ENCODE measurements at regions not wholly inside any gene's neighbourhood (a gene's known extent, or its start where the extent isn't known, plus 50 kb on each side); places are given as distances from the start of the nearest gene placed in this dataset.

- CTCF ChIA-PET = no interaction called here
- H3K36me3 Mint-ChIP-seq = no peaks in the 10 kb centered on the region
- no peaks in the 10 kb centered on the region for H3K4me1 Mint-ChIP-seq (ENCODE audit: low read depth)
- no peaks in the 10 kb centered on the region for H3K27me3 Mint-ChIP-seq
- POLR2A ChIA-PET = no interaction called here
- no peak overlapping the region for H3K27ac Mint-ChIP-seq
- H3K4me3 Mint-ChIP-seq = no peak overlapping the region
- no peak for DNase-seq
- intact Hi-C loops (cut with micrococcal nuclease) = no loop called here
- H3K9me3 Mint-ChIP-seq = peaks cover 2% of the 10 kb centered on the region
Observed at GRCh38 chr12:115243933-115244628, 560.1 kb upstream of the TBX3 start.

- Mint-ChIP-seq H3K9me3 (peaks cover 6% of the 10 kb centered on the region), H3K4me1 (ENCODE audit: low read depth) (no peaks in the 10 kb centered on the region), H3K27me3 (no peaks in the 10 kb centered on the region), H3K4me3 (no peak overlapping the region), H3K27ac (no peak overlapping the region), H3K36me3 (no peaks in the 10 kb centered on the region)
- ChIA-PET POLR2A (no interaction called here), CTCF (no interaction called here)
- intact Hi-C loops (cut with micrococcal nuclease) = no loop called here
- DNase-seq = no peak
Observed at GRCh38 chr12:115240251-115240650, 556.3 kb upstream of the TBX3 start.

DNA sequence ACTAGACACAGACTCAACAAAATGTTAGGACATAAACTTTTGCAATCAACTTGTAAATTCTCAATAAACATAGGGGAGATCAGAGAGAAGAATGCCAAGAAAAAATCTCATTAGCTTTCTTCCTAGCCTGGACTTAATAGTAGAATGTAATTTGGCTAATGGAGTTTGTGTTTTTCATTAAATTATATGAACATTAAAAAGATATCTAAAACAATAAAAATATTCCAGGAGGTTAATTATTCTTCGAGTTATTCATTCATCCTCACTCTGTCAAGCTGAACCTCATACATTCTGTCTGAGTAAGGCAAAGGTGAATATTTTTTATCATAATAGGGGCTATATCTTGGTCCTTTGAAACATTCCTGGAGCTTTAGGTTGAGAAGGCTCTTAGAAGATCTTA is 551.9 kb upstream of the TBX3 start:
- CTCF ChIA-PET = no interaction called here

GRCh38 chr12:115233891-115234543 is 550.0 kb upstream of the TBX3 start:
- H3K27ac Mint-ChIP-seq = no peak overlapping the region
- no peak for DNase-seq
- H3K27me3 Mint-ChIP-seq = no peaks in the 10 kb centered on the region
- ChIA-PET CTCF (no interaction called here), POLR2A (no interaction called here)
- H3K4me1 Mint-ChIP-seq (ENCODE audit: low read depth) = no peaks in the 10 kb centered on the region
- intact Hi-C loops (cut with micrococcal nuclease) = no loop called here
- no peaks in the 10 kb centered on the region for H3K36me3 Mint-ChIP-seq
- peaks cover 6% of the 10 kb centered on the region for H3K9me3 Mint-ChIP-seq
- no peak overlapping the region for H3K4me3 Mint-ChIP-seq

More for the DNA sequence above, 551.9 kb upstream of the TBX3 start:
- H3K27me3 Mint-ChIP-seq = no peaks in the 10 kb centered on the region
- no peak overlapping the region for H3K27ac Mint-ChIP-seq
- no peak for DNase-seq
- H3K4me1 Mint-ChIP-seq (ENCODE audit: low read depth) = no peaks in the 10 kb centered on the region
- H3K9me3 Mint-ChIP-seq = peaks cover 4% of the 10 kb centered on the region
- H3K4me3 Mint-ChIP-seq = no peak overlapping the region
- POLR2A ChIA-PET = no interaction called here
- intact Hi-C loops (cut with micrococcal nuclease) = no loop called here
- H3K36me3 Mint-ChIP-seq = no peaks in the 10 kb centered on the region

DNA sequence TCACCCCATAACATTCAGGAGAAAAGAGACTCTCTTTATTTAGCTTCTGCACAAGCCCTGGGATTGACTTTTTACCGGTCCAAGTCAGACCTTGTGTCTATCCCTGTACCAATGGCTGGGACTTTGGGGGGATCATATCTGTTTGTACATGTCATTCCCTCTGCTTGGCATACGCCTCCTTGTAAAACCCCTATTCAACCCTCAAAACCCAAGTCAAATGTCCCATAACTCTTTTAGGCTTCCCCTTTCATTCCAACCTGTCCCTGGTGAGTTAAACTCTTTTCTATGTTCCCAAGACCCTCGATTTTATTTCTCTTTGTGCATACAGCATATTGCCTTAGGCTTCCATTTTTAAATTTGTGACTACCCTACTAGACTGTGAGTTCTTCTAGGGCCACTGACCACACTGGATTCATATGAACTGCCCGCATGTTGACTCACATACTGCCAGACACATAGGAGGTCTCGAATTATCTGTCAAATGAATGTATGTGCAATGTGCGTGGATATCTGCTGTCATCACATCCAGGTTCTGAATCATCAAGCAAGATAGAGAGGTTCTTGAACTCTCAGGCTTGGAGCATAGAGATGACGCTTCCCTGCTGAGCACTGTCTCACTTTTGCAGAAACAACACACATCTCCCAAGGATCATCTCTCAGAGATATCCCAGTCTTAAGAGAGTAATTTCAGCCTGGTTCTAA is 548.6 kb upstream of the TBX3 start:
- no peak for DNase-seq
- no peak overlapping the region for H3K27ac Mint-ChIP-seq
- H3K36me3 Mint-ChIP-seq = no peaks in the 10 kb centered on the region
- H3K27me3 Mint-ChIP-seq = no peaks in the 10 kb centered on the region
- CTCF ChIA-PET = no interaction called here
- peaks cover 6% of the 10 kb centered on the region for H3K9me3 Mint-ChIP-seq
- intact Hi-C loops (cut with micrococcal nuclease) = no loop called here
- no peaks in the 10 kb centered on the region for H3K4me1 Mint-ChIP-seq (ENCODE audit: low read depth)
- POLR2A ChIA-PET = no interaction called here
- no peak overlapping the region for H3K4me3 Mint-ChIP-seq

DNA sequence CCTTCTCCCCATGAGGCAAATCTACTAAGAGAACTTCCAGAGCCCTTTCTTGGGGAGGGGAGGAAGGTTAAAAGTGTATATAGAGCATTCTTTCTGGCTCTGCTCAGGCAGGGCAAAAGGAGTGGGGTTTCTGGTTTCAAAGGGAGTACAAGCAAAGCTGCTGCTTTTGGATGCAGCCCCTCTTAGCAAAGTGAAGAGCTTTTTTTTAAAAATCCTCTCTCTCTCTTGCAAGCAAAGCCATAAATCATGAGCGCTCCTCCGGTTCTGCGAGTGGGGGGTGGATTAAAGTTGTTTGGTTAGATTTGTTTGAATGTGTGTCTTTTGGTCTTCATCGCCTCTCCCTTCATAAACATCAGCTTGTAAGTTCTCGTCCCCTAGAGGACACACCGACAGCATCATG is 546.6 kb upstream of the TBX3 start:
- CTCF ChIA-PET = no interaction called here
- POLR2A ChIA-PET = no interaction called here
- DNase-seq = no peak
- Mint-ChIP-seq H3K36me3 (no peaks in the 10 kb centered on the region), H3K9me3 (peaks cover 2% of the 10 kb centered on the region), H3K4me3 (no peak overlapping the region), H3K27me3 (no peaks in the 10 kb centered on the region), H3K27ac (no peak overlapping the region), H3K4me1 (ENCODE audit: low read depth) (no peaks in the 10 kb centered on the region)
- intact Hi-C loops (cut with micrococcal nuclease) = no loop called here

GRCh38 chr12:115229517-115229916 is 545.5 kb upstream of the TBX3 start:
- POLR2A ChIA-PET = no interaction called here
- Mint-ChIP-seq H3K9me3 (peaks cover 5% of the 10 kb centered on the region), H3K27me3 (no peaks in the 10 kb centered on the region), H3K4me1 (ENCODE audit: low read depth) (no peaks in the 10 kb centered on the region), H3K4me3 (no peak overlapping the region), H3K36me3 (no peaks in the 10 kb centered on the region), H3K27ac (no peak overlapping the region)
- DNase-seq = no peak
- CTCF ChIA-PET = no interaction called here
- intact Hi-C loops (cut with micrococcal nuclease) = no loop called here

GRCh38 chr12:115228434-115228833 is 544.5 kb upstream of the TBX3 start:
- CTCF ChIA-PET = no interaction called here
- Mint-ChIP-seq H3K27me3 (no peaks in the 10 kb centered on the region), H3K4me1 (ENCODE audit: low read depth) (no peaks in the 10 kb centered on the region), H3K36me3 (no peaks in the 10 kb centered on the region), H3K9me3 (peaks cover 5% of the 10 kb centered on the region), H3K4me3 (no peak overlapping the region), H3K27ac (no peak overlapping the region)
- intact Hi-C loops (cut with micrococcal nuclease) = no loop called here
- POLR2A ChIA-PET = no interaction called here
- no peak for DNase-seq

DNA sequence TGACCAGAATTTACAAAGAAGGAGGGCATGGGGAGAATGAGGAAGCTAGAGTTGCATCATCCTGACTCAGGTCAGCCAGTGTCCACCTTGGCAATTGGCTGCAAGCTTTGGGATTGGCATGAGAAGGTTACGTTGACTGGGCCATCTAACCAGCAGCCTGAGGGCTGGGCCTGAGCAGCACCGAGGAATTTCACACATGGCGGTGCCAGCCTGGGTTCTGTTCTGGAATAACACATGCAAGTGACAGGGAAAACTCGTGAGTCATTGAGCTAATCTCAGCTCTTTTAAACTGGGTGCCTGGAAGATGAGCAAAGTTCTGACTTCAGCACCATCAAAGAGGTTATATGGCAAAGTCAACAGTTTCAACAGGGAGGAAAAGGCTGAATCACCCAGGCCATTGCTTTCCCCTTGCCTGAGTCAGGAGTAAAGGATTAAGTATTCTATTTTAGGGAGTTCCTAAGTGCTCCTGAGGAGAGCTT is 543.2 kb upstream of the TBX3 start:
- Mint-ChIP-seq H3K9me3 (peaks cover 5% of the 10 kb centered on the region), H3K27ac (no peak overlapping the region), H3K27me3 (no peaks in the 10 kb centered on the region), H3K36me3 (no peaks in the 10 kb centered on the region), H3K4me1 (ENCODE audit: low read depth) (no peaks in the 10 kb centered on the region), H3K4me3 (no peak overlapping the region)
- CTCF ChIA-PET = no interaction called here
- DNase-seq = no peak
- intact Hi-C loops (cut with micrococcal nuclease) = no loop called here
- POLR2A ChIA-PET = no interaction called here

DNA sequence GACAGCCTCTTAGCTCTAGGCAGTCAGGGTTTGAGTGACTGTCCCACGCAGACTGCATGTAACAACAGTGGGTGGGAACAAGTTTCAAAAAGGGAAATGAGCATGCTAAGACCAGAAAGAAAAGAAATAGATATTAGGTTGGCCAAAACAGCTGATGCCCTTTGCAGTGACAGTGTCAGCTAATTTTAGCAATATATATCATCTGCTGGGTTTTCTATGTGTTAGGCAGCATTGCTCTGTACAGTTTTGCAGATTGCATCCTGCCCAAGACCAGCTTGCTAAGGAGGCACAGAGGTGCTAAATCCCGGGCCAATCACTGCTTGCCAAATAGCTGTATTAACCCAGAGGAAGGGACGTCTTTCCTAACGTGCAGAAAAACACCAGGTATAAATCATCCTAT is 541.9 kb upstream of the TBX3 start:
- Mint-ChIP-seq H3K27me3 (no peaks in the 10 kb centered on the region), H3K4me3 (no peak overlapping the region), H3K4me1 (ENCODE audit: low read depth) (no peaks in the 10 kb centered on the region), H3K36me3 (no peaks in the 10 kb centered on the region), H3K9me3 (peaks cover 5% of the 10 kb centered on the region), H3K27ac (no peak overlapping the region)
- ChIA-PET POLR2A (no interaction called here), CTCF (no interaction called here)
- intact Hi-C loops (cut with micrococcal nuclease) = no loop called here
- DNase-seq = no peak

DNA sequence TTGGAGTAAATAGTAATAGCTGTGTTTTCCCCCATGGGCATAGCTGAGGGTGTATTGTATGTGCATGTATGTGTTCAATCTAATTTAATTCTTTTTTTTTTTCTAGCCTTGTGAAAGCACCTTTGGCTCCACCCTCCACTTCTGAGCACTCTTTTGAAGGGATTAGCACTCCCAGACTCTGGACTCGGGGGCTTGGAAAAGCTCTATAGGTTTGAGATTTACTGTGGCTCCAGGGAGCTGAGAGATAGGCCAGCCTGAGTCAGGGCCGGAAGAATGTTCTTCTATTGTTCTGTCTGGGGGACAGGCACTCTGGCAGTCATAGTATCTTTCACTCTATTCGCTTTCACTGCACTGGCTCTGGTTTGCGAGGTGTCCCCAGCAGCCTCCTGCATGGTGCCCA is 540.0 kb upstream of the TBX3 start:
- no peak overlapping the region for H3K27ac Mint-ChIP-seq
- H3K9me3 Mint-ChIP-seq = peaks cover 5% of the 10 kb centered on the region
- intact Hi-C loops (cut with micrococcal nuclease) = no loop called here
- no peak for DNase-seq
- ChIA-PET POLR2A (no interaction called here), CTCF (no interaction called here)
- no peaks in the 10 kb centered on the region for H3K4me1 Mint-ChIP-seq (ENCODE audit: low read depth)
- no peaks in the 10 kb centered on the region for H3K27me3 Mint-ChIP-seq
- no peak overlapping the region for H3K4me3 Mint-ChIP-seq
- no peaks in the 10 kb centered on the region for H3K36me3 Mint-ChIP-seq

DNA sequence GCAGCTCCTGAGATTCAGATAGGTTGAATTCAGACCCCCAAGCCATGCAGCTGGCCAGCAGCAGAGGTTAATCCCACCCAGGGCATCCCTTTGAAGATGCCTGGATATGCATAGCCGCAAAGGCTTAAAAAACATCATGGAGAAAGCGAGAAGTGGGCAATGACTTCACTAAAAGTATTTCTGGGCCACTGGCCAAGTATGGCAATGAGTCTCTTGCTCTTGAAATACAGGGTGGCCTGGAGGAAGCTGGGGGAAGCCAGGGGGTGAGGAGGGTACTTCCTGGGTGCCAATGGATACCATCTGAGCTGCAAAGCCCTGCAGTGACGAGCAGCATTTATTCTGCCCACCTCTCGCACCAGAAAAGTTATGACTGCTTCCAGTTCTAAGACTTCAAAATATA is 539.3 kb upstream of the TBX3 start:
- Mint-ChIP-seq H3K27me3 (no peaks in the 10 kb centered on the region), H3K27ac (no peak overlapping the region), H3K36me3 (no peaks in the 10 kb centered on the region), H3K9me3 (peaks cover 5% of the 10 kb centered on the region), H3K4me1 (ENCODE audit: low read depth) (no peaks in the 10 kb centered on the region), H3K4me3 (no peak overlapping the region)
- intact Hi-C loops (cut with micrococcal nuclease) = no loop called here
- POLR2A ChIA-PET = no interaction called here
- no peak for DNase-seq
- CTCF ChIA-PET = no interaction called here

DNA sequence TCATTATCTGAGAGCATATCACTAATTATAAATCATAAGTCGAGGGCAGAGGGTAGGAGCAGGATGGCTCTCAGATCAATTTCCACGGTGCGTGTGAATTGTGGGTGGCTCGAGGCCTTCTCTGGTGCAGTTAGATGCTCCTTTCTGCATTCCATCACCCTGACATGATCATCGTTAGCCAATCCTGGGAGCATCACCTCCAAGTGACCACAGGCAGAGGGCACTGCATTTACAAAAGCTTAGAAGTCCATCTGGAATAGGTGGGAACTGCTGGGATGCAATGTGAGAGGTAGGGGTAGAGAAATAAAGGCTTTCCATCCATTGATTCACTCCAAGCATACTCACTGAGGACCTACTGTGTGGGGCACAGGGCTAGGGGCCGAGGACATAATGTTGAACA is 538.2 kb upstream of the TBX3 start:
- Mint-ChIP-seq H3K4me1 (ENCODE audit: low read depth) (no peaks in the 10 kb centered on the region), H3K27ac (no peak overlapping the region), H3K27me3 (no peaks in the 10 kb centered on the region), H3K9me3 (peaks cover 5% of the 10 kb centered on the region), H3K4me3 (no peak overlapping the region), H3K36me3 (no peaks in the 10 kb centered on the region)
- POLR2A ChIA-PET = no interaction called here
- CTCF ChIA-PET = no interaction called here
- intact Hi-C loops (cut with micrococcal nuclease) = no loop called here
- DNase-seq = no peak
